VCaP (cell line): ENCODE measurements at regions not wholly inside any gene's neighbourhood (a gene's known extent, or its start where the extent isn't known, plus 50 kb on each side); places are given as distances from the start of the nearest gene placed in this dataset.

Experiments
- H3K27ac ChIP-seq: fragments of 450-650 bp; 2 replicates; pipeline ENCODE4 v1.5.1; 2017
- CTCF ChIP-seq: fragments of 450-650 bp; conservative IDR thresholded peaks from 2 replicates; pipeline ENCODE4 v1.5.1; 2017; ENCODE audit warnings: mild to moderate bottlenecking, moderate library complexity

- no peak overlapping the region for H3K27ac ChIP-seq
- no peak for TF ChIP-seq CTCF
Observed at GRCh38 chr10:88190123-88190522, 326.7 kb downstream of the PTEN start.

GRCh38 chr10:88190540-88191235 lies 327.3 kb downstream of the PTEN start:
- no peak for TF ChIP-seq CTCF
- no peak overlapping the region for H3K27ac ChIP-seq

- no peak overlapping the region for H3K27ac ChIP-seq
- no peak for TF ChIP-seq CTCF
Observed at GRCh38 chr10:88193018-88193417, 329.6 kb downstream of the PTEN start.

GRCh38 chr10:88194041-88194887 lies 330.8 kb downstream of the PTEN start:
- TF ChIP-seq CTCF = no peak
- H3K27ac ChIP-seq = no peak overlapping the region

GRCh38 chr10:88194961-88195367 lies 331.5 kb downstream of the PTEN start:
- H3K27ac ChIP-seq = no peak overlapping the region
- TF ChIP-seq CTCF = no peak

- no peak for TF ChIP-seq CTCF
- no peak overlapping the region for H3K27ac ChIP-seq
Observed at GRCh38 chr10:88195841-88196240, 332.4 kb downstream of the PTEN start.

- TF ChIP-seq CTCF = no peak
- H3K27ac ChIP-seq = no peak overlapping the region
Observed at GRCh38 chr10:88196291-88196690, 332.9 kb downstream of the PTEN start.
